Stimulated activated CD4-positive, alpha-beta T cell treated with anti-CD3 and anti-CD28 coated beads, TNF-alpha, amount 100 ng/mL, for 24 hours (primary cell): ENCODE measurements at regions not wholly inside any gene's neighbourhood (a gene's known extent, or its start where the extent isn't known, plus 50 kb on each side); places are given as distances from the start of the nearest gene placed in this dataset.
A peak's percentile ranks its signal among the peaks of the same experiment; 100 is the strongest.

Experiments
- DNase-seq, 3 experiments: peaks; one replicate each; pipeline ENCODE4 v3.0.0-alpha.2; 2020; ENCODE audit warnings: low read depth in 3 of 3

- DNase-seq, result no peak
Observed at GRCh38 chr1:30129421-30130055, 593.8 kb downstream of the MATN1 start.

GRCh38 chr1:30129001-30129408, 594.4 kb downstream of the MATN1 start:
- DNase-seq, result no peak

DNA sequence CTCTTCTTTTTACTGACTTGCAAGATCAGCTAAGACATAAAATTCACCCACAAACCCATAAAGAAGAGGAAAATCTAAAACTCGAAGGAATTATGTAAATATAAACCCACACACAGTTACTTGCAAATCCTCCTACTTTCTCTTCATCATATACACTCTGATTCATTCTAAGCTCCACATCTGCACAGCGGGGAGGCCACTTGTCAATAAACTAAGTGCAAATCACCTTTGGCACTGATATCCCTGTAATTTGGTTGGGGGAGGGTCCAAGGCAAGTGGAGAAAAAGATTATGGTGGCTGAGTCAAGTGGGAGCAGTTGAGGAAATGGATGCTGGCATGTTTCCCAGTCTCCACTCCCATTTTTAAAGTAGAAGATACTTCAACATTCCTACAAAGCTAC, 596.5 kb downstream of the MATN1 start:
- no peak for DNase-seq

- DNase-seq, result no peak
Observed at GRCh38 chr1:30125821-30126170, 597.6 kb downstream of the MATN1 start.

- DNase-seq, result no peak
Observed at GRCh38 chr1:30125021-30125820, 598.2 kb downstream of the MATN1 start.

- DNase-seq, result no peak
Observed at GRCh38 chr1:30123896-30124295, 599.5 kb downstream of the MATN1 start.

- DNase-seq, result no peak
Observed at GRCh38 chr1:30123036-30123435, 600.3 kb downstream of the MATN1 start.

GRCh38 chr1:30120245-30121000, 603.0 kb downstream of the MATN1 start:
- no peak for DNase-seq

- no peak for DNase-seq
Observed at GRCh38 chr1:30117685-30118084, 605.7 kb downstream of the MATN1 start.

GRCh38 chr1:30111431-30111830, 612.0 kb downstream of the MATN1 start:
- peak in 1 of 3 experiments; percentile 5 for DNase-seq

- DNase-seq, result no peak
Observed at GRCh38 chr1:30110846-30111245, 612.5 kb downstream of the MATN1 start.

- DNase-seq, result no peak
Observed at GRCh38 chr1:30109853-30110252, 613.5 kb downstream of the MATN1 start.

DNA sequence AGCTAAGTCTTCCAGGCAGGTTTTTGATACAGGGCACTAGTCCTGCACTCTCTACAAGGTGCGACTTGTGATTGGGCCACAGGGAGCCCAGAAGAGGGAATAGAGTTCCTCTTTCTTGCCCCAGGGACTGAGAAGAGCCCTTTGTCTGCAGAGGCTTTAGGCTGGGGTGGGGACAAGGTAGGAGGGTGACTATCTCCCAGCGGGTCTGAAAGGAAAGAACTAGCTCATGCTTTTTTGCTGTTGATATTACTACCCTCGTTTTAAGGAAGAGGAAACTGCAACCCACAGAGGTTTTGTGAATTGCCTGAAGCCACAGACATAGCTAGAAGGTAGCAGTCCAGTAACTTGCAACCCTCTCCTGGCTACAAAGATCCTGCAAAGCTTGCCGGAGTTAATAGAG, 615.2 kb downstream of the MATN1 start:
- DNase-seq, result no peak

DNA sequence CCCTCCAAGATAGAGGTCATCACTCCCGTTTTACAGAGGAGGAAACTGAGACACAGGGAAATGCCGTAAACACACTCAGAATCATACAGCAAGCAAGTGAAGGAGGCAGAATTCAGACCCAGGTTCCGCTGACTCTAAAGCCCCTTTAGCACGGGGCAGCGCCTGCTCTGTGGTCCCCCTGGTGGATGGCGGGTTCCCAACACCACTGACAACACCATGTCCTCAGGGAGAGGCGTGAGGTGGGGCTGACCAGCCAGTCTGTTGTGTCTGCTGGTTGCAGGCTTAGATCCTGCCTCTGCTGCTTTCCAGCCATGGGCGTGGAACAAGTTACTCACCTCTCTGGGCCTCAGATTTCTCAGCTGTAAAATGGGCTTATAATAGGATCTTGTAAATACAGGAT, 617.3 kb downstream of the MATN1 start:
- DNase-seq, result peak in 1 of 3 experiments; percentile 3

- no peak for DNase-seq
Observed at GRCh38 chr1:30104551-30104950, 618.8 kb downstream of the MATN1 start.

GRCh38 chr1:30103708-30104411, 619.5 kb downstream of the MATN1 start:
- no peak for DNase-seq

DNA sequence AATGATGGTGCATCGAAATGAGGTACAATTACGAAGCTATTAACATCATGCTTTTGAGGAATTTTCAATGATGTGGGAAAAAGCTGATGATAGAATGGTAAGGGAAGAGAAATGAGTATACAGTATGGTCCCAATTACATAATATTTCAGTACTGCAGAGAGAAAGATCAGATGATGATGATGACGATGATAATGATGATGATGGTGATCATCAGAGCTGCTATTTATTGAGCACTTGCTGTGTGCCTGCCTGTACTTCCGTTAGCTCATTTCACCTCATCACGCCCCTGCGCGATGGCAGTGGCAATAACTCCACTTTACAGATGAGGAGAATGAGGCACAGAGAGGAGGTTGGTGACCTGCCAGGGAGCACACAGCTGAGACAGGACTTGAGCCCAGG, 620.8 kb downstream of the MATN1 start:
- DNase-seq, result no peak

DNA sequence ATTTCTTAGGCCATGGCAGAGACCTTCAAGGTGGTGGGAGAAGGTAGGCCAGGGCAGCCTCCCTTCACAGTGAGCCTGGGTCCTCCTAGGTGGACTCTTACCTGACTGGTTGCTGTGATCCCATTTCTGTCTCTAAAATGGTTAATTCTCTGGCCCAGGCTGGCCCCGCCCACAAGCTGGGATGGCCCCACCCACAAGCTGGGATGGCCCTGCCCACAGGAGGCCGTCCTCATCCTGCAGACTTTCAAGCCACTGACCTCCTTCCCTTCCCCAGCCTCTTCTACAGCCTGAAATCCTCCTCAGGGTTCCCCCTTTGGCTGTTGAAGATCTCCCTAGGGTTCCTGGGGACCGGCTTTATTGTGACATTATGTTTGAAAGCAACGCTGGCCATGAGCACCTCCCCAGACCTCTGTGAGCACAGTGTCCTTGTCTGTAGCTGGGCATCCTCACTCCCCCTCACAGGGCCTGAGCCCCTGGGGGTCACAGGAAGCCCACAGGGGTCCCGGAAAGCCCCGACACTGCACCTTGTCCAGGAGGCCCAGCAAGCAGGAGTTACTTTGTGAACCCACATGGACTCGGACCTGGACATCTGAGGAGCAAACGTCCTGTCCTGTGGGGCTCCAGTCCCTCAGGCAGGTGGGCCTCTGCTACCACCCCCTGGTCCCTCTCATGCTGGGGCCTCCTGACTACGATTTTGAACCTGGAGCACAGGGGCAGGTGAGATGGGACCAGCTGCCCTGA, 621.7 kb downstream of the MATN1 start:
- no peak for DNase-seq

GRCh38 chr1:30101016-30101415, 622.4 kb downstream of the MATN1 start:
- no peak for DNase-seq

DNA sequence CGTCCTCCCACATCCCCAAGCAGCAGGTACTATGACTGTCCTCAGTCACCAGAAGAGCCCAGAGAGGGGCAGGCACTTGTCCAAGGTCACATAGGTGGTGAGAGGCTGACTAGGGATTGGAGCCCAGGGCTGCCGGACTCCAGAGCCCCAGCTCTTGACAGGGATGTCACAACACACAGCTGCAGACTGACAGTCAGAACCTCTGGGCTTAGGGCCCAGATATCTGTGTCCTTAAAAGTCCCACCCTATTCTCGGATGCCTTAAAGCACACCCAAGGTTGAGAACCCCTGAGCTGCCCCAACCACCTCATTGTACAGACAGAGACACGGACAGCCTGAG, 622.9 kb downstream of the MATN1 start:
- no peak for DNase-seq
